ENCODE measurements at regions not wholly inside any gene's neighbourhood (a gene's known extent, or its start where the extent isn't known, plus 50 kb on each side); places are given as distances from the start of the nearest gene placed in this dataset.
"Not testable (repeated sequence)": the region's sequence is repeated elsewhere in the genome, so short reads cannot be mapped to it uniquely, and the experiment has no call there.

- Mint-ChIP-seq H3K9me3 (ENCODE audit: low read depth) (peaks cover 2% of the 10 kb centered on the region), H3K4me3 (no peak overlapping the region), H3K4me1 (no peaks in the 10 kb centered on the region), H3K36me3 (no peaks in the 10 kb centered on the region), H3K27ac (no peak overlapping the region), H3K27me3 (no peaks in the 10 kb centered on the region)
- DNase-seq: no peak
- CTCF ChIA-PET: no interaction called here
- ATAC-seq: no peak
Observed at GRCh38 chr9:103193992-103194391, 198.9 kb downstream of the CYLC2 start.

DNA sequence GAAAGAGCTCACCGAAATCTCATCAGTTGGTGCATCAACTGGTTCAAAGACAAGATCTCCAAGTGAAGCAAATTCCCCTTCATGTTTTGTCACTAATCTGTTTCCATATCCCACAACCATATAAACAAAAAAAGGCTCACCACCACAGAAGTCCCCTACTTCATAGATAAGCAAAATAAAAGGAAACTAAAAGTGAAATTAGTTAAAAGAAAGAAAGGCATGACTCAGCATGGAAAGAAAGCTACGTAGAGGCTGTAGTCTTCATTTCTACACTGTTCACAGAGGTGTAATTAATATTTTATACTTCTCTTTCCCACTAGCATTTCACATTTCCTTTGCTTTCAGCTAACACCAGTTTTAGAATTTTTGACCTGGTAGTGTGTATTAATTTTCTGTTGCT is 208.0 kb downstream of the CYLC2 start:
- CTCF ChIA-PET: no interaction called here
- H3K4me1 Mint-ChIP-seq: no peaks in the 10 kb centered on the region
- H3K9me3 Mint-ChIP-seq (ENCODE audit: low read depth): peaks cover 5% of the 10 kb centered on the region
- no peak overlapping the region for H3K27ac Mint-ChIP-seq
- no peak overlapping the region for H3K4me3 Mint-ChIP-seq
- DNase-seq: no peak
- no peak for ATAC-seq
- no peaks in the 10 kb centered on the region for H3K36me3 Mint-ChIP-seq
- H3K27me3 Mint-ChIP-seq: no peaks in the 10 kb centered on the region

- DNase-seq, CTCF ChIA-PET, H3K36me3 Mint-ChIP-seq, H3K27ac Mint-ChIP-seq, H3K4me3 Mint-ChIP-seq, H3K27me3 Mint-ChIP-seq, H3K4me1 Mint-ChIP-seq, ATAC-seq: not testable (repeated sequence)
- peaks cover 13% of the 10 kb centered on the region for H3K9me3 Mint-ChIP-seq (ENCODE audit: low read depth)
Observed at GRCh38 chr9:103205881-103206585, 210.9 kb downstream of the CYLC2 start.

GRCh38 chr9:103210607-103211006 is 215.5 kb downstream of the CYLC2 start:
- no peak overlapping the region for H3K4me3 Mint-ChIP-seq
- no peaks in the 10 kb centered on the region for H3K36me3 Mint-ChIP-seq
- ATAC-seq (no peak), DNase-seq (no peak)
- no peaks in the 10 kb centered on the region for H3K27me3 Mint-ChIP-seq
- peaks cover 8% of the 10 kb centered on the region for H3K9me3 Mint-ChIP-seq (ENCODE audit: low read depth)
- CTCF ChIA-PET: no interaction called here
- no peak overlapping the region for H3K27ac Mint-ChIP-seq
- no peaks in the 10 kb centered on the region for H3K4me1 Mint-ChIP-seq

GRCh38 chr9:103215197-103215596 is 220.1 kb downstream of the CYLC2 start:
- H3K4me1 Mint-ChIP-seq: no peaks in the 10 kb centered on the region
- no peaks in the 10 kb centered on the region for H3K27me3 Mint-ChIP-seq
- H3K4me3 Mint-ChIP-seq: no peak overlapping the region
- ATAC-seq: no peak
- CTCF ChIA-PET: no interaction called here
- H3K9me3 Mint-ChIP-seq (ENCODE audit: low read depth): peaks cover 4% of the 10 kb centered on the region
- H3K27ac Mint-ChIP-seq: no peak overlapping the region
- DNase-seq: no peak
- no peaks in the 10 kb centered on the region for H3K36me3 Mint-ChIP-seq

DNA sequence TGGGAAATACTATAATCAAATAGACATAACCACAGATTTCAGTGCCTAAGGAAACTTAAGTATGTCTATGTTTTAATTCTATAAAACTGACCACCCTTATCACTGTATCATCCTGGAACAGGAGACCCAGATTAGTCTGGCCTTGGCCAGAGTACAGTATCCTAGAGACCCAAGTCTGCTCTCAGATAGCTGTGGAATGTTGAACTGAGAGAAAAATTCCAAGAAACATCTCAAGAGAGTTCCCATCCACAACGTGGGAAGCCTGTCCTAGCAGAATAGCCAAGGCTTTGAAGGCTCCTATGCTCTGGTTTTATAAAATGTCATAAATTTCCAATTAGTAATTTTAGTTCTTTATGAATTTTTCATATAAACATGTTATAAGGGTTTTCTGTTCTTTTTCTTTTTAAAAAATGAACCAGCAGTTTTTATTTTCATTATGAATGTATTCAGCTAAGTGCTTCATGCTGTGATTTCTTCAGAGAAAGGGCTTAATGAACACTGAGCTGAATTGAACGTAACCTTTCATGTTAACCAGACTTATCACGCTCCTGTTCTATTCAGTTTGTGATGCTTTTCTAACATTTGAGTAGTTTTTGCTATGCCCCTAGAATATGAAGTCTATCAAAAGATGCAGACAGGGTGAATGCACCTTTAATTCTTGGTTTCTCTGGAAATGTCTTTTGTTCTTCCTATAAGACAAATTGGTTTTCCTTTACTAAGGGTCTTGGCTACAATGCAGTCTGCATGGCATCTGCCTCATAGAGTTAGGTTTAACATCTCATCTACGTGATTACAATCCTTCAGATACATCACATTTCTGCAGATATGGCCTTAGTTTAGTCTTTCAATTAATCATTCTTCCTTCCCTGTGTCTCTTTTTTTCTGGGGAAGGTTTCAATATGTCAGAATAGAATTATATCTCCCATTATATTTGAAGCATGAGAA is 230.8 kb downstream of the CYLC2 start:
- DNase-seq (no peak), ATAC-seq (no peak)
- H3K27ac Mint-ChIP-seq: no peak overlapping the region
- no peaks in the 10 kb centered on the region for H3K36me3 Mint-ChIP-seq
- H3K27me3 Mint-ChIP-seq: no peaks in the 10 kb centered on the region
- CTCF ChIA-PET: no interaction called here
- H3K4me1 Mint-ChIP-seq: no peaks in the 10 kb centered on the region
- H3K4me3 Mint-ChIP-seq: no peak overlapping the region
- peaks cover 3% of the 10 kb centered on the region for H3K9me3 Mint-ChIP-seq (ENCODE audit: low read depth)

DNA sequence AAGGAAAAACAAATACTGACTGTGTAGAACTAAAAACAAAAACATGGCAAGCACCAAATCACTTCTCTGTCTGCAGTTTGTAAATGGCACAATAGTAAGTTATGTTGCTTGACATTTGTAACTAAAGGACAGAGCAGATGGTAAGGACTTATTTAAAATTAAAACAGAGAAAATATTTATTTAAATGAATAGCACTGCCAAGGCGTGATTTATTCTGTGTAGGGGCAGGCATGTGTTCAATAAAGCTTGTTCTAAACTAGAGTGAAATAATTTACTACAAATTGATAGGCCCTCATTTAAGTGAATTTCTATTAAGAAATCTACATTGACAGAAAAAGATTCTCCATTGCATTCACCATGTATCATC is 231.5 kb downstream of the CYLC2 start:
- no peaks in the 10 kb centered on the region for H3K36me3 Mint-ChIP-seq
- CTCF ChIA-PET: no interaction called here
- H3K4me1 Mint-ChIP-seq: no peaks in the 10 kb centered on the region
- ATAC-seq: no peak
- H3K9me3 Mint-ChIP-seq (ENCODE audit: low read depth): peaks cover 3% of the 10 kb centered on the region
- no peak overlapping the region for H3K27ac Mint-ChIP-seq
- no peak overlapping the region for H3K4me3 Mint-ChIP-seq
- no peak for DNase-seq
- H3K27me3 Mint-ChIP-seq: no peaks in the 10 kb centered on the region

DNA sequence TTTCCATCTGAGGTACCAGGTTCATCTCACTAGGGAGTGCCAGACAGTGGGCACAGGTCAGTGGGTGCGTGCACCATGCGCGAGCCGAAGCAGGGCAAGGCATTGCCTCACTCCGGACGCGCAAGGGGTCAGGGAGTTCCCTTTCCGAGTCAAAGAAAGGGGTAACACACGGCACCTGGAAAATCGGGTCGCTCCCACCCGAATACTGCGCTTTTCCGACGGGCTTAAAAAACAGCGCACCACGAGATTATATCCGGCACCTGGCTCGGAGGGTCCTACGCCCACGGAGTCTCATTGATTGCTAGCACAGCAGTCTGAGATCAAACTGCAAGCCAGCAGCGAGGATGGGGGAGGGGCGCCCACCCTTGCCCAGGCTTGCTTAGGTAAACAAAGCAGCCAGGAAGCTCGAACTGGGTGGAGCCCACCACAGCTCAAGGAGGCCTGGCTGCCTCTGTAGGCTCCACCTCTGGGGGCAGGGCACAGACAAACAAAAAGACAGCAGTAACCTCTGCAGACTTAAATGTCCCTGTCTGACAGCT is 242.5 kb downstream of the CYLC2 start:
- ATAC-seq, H3K36me3 Mint-ChIP-seq, H3K27ac Mint-ChIP-seq, CTCF ChIA-PET, H3K27me3 Mint-ChIP-seq, DNase-seq, H3K4me1 Mint-ChIP-seq, H3K4me3 Mint-ChIP-seq: not testable (repeated sequence)
- peaks cover 14% of the 10 kb centered on the region for H3K9me3 Mint-ChIP-seq (ENCODE audit: low read depth)

DNA sequence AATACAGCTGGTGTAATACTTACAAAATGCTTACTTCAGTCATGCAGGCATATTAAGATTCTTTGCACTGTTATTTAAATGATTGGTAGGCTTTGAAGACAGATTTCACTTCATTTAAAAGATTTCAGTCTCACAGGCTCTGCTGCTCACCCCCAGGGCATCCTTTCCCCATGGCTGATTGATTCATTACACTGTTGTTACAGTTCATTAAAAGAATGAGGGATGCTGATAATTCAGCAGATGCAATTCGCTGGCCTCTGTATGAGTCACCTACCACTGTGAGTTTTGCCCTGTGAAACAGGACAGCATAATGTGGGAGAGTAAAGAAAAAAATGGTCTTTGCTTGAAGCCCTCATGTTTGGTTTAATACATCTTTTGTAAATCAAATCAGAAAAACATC is 246.9 kb downstream of the CYLC2 start:
- DNase-seq (no peak), ATAC-seq (no peak)
- Mint-ChIP-seq H3K4me3 (no peak overlapping the region), H3K27me3 (no peaks in the 10 kb centered on the region), H3K36me3 (peaks cover 1% of the 10 kb centered on the region), H3K9me3 (ENCODE audit: low read depth) (peaks cover 4% of the 10 kb centered on the region), H3K4me1 (no peaks in the 10 kb centered on the region), H3K27ac (no peak overlapping the region)
- CTCF ChIA-PET: no interaction called here

- Mint-ChIP-seq H3K27ac (no peak overlapping the region), H3K4me1 (no peaks in the 10 kb centered on the region), H3K27me3 (no peaks in the 10 kb centered on the region), H3K36me3 (no peaks in the 10 kb centered on the region), H3K4me3 (no peak overlapping the region), H3K9me3 (ENCODE audit: low read depth) (peaks cover 4% of the 10 kb centered on the region)
- DNase-seq: no peak
- CTCF ChIA-PET: no interaction called here
- ATAC-seq: no peak
Observed at GRCh38 chr9:103242486-103242885, 247.4 kb downstream of the CYLC2 start.

DNA sequence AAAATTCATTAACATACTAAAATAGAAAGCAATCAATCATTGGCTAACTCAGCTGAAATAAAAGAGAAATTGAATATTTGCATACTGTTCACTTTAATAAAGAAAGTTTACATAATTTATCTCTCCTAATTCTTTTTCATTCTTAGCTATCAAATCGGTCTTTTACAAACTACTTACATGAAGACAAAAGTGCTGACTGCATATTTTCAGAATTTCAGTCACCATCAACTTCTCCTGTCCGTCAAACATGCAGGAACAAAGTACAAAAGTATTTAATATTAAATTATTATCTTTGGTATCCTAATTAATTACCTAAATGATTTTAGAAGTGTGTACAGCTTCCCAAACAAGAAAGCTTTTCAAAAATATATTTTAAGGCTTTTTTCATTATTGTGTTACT is 248.4 kb downstream of the CYLC2 start:
- no peaks in the 10 kb centered on the region for H3K27me3 Mint-ChIP-seq
- no peaks in the 10 kb centered on the region for H3K4me1 Mint-ChIP-seq
- H3K9me3 Mint-ChIP-seq (ENCODE audit: low read depth): peaks cover 4% of the 10 kb centered on the region
- no peak for DNase-seq
- no peaks in the 10 kb centered on the region for H3K36me3 Mint-ChIP-seq
- no peak for ATAC-seq
- no peak overlapping the region for H3K27ac Mint-ChIP-seq
- CTCF ChIA-PET: no interaction called here
- H3K4me3 Mint-ChIP-seq: no peak overlapping the region

- Mint-ChIP-seq H3K36me3 (no peaks in the 10 kb centered on the region), H3K4me3 (no peak overlapping the region), H3K27ac (no peak overlapping the region), H3K9me3 (ENCODE audit: low read depth) (peaks cover 4% of the 10 kb centered on the region), H3K4me1 (no peaks in the 10 kb centered on the region), H3K27me3 (no peaks in the 10 kb centered on the region)
- CTCF ChIA-PET: no interaction called here
- ATAC-seq (no peak), DNase-seq (no peak)
Observed at GRCh38 chr9:103245369-103245768, 250.2 kb downstream of the CYLC2 start.

DNA sequence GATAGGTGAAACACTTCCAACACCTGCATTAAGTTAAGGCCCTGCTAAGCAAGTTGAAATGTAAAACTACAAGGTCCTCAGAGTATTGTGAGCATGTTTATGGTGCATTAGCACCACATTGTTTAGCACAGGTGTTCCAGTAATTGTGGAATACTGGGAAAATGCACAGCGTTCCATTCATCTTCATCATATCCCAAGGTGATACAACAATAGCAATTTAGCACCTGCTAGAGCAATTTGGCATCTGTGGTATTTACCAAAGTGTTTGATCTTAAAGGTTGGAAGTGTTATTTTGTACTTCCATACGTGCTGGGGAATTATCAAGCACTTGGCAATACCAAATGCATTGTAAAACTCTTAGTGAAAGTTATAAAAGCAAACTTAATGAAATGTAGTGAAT is 266.8 kb downstream of the CYLC2 start:
- Mint-ChIP-seq H3K27me3 (no peaks in the 10 kb centered on the region), H3K36me3 (no peaks in the 10 kb centered on the region), H3K4me3 (no peak overlapping the region), H3K27ac (no peak overlapping the region), H3K9me3 (ENCODE audit: low read depth) (peaks cover 4% of the 10 kb centered on the region), H3K4me1 (no peaks in the 10 kb centered on the region)
- DNase-seq: no peak
- ATAC-seq: no peak
- CTCF ChIA-PET: no interaction called here

DNA sequence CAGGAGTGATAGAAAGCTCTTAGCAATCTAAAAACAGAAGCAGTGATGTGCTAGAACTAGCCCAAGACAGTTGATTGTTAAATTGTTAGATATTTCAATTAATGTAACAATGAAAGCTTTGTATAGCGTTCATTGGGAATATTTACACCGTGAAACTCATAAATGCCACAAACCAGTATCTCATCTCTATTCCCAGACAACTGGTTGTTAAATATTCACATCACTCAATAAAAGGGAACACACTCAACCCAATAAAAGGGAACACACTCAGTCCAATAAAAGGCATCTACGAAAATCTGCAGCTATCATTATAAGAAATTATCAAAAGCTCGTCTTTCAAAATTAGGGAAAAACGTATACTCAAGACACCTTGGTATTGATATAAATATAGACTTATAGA is 270.9 kb downstream of the CYLC2 start:
- Mint-ChIP-seq H3K27me3 (no peaks in the 10 kb centered on the region), H3K9me3 (ENCODE audit: low read depth) (peaks cover 6% of the 10 kb centered on the region), H3K4me1 (no peaks in the 10 kb centered on the region), H3K4me3 (no peak overlapping the region), H3K27ac (no peak overlapping the region), H3K36me3 (no peaks in the 10 kb centered on the region)
- CTCF ChIA-PET: no interaction called here
- ATAC-seq (no peak), DNase-seq (no peak)

Measured in activated CD8-positive, alpha-beta memory T cell treated with anti-CD3 and anti-CD28 coated beads, Interleukin-2, amount 10 ng/mL, durations not matched to agents 7 days and 5 days (primary cell).